H1 (cell line): ENCODE measurements at regions not wholly inside any gene's neighbourhood (a gene's known extent, or its start where the extent isn't known, plus 50 kb on each side); places are given as distances from the start of the nearest gene placed in this dataset.

Experiments used
- CTCF ChIA-PET: fragments of 300-600 bp; sonication (Branson Sonifier 250); formaldehyde crosslinking; loops from one replicate; lab custom pipeline; 2021; ENCODE audit not compliant: partially characterized antibody; lab: Charles Lee
- POLR2A ChIA-PET: fragments of 300-600 bp; sonication (Branson Sonifier 250); formaldehyde crosslinking; loops from one replicate; lab custom pipeline; 2021; ENCODE audit warnings: inconsistent platforms; ENCODE audit not compliant: partially characterized antibody; lab: Charles Lee
- DNase-seq, 2 experiments: peaks; one replicate each; pipeline versions ENCODE4 v3.0.0 to v3.0.0-alpha.2; 2010 to 2022; ENCODE audit warnings: low spot score in 2 of 2, low read depth in 1 of 2, mixed read lengths in 1 of 2
- FAIRE-seq: peaks from 2 replicates; lab custom pipeline; 2011; peaks lifted over from hg19 to GRCh38; lab: Jason Lieb, UNC
- H2AFZ ChIP-seq: 2 replicates; pipeline ENCODE4 v1.8.1; 2012; ENCODE audit warnings: low read length, inconsistent platforms
- H2AK5ac ChIP-seq: 2 replicates; pipeline ENCODE4 v1.6.1; 2013; ENCODE audit warnings: low read depth, low read length
- H2BK120ac ChIP-seq: replicated peaks from 2 replicates; pipeline ENCODE3; 2013; ENCODE audit warnings: low read depth, low read length, inconsistent platforms
- H2BK12ac ChIP-seq: 2 replicates; pipeline ENCODE4 v1.6.1; 2013; ENCODE audit warnings: low read depth, low read length
- H2BK15ac ChIP-seq: 2 replicates; pipeline ENCODE4 v1.6.1; 2013; ENCODE audit warnings: low read length
- H2BK20ac ChIP-seq: 2 replicates; pipeline ENCODE4 v1.6.1; 2013; ENCODE audit warnings: low read length
- H2BK5ac ChIP-seq: 2 replicates; pipeline ENCODE4 v1.6.1; 2013; ENCODE audit warnings: low read depth, low read length
- H3K14ac ChIP-seq: 2 replicates; pipeline ENCODE4 v1.6.1; 2013; ENCODE audit warnings: inconsistent platforms; ENCODE audit not compliant: insufficient read length
- H3K18ac ChIP-seq: 2 replicates; pipeline ENCODE4 v1.6.1; 2013; ENCODE audit warnings: low read length; ENCODE audit errors: extremely low read depth
- H3K23ac ChIP-seq: 2 replicates; pipeline ENCODE4 v1.6.1; 2013; ENCODE audit warnings: inconsistent platforms; ENCODE audit not compliant: insufficient read length
- H3K23me2 ChIP-seq: 2 replicates; pipeline ENCODE4 v1.6.1; 2013; ENCODE audit warnings: low read depth, low read length
- H3K27ac ChIP-seq: 2 replicates; pipeline ENCODE4 v1.6.1; 2011; ENCODE audit warnings: low read depth, low read length, inconsistent platforms
- H3K27me3 ChIP-seq, 4 experiments: replicated peaks in 1 of 4; 1 replicate in 1 of 4; 2 replicates in 3 of 4; pipeline versions ENCODE4 v1.6.1 to v1.8.1; 2011 to 2013; ENCODE audit warnings: low read length in 3 of 4, mild to moderate bottlenecking in 3 of 4, inconsistent platforms in 2 of 4, mixed read lengths in 2 of 4, moderate library complexity in 1 of 4; ENCODE audit not compliant: control insufficient read depth in 3 of 4, insufficient read depth in 3 of 4; ENCODE audit errors: extremely low read depth in 1 of 4
- H3K36me3 ChIP-seq, 4 experiments: 2 replicates each; pipeline versions ENCODE4 v1.6.1 to v1.8.1; 2011 to 2013; ENCODE audit warnings: mild to moderate bottlenecking in 4 of 4, low read length in 3 of 4, moderate library complexity in 2 of 4, control low read depth in 1 of 4, inconsistent platforms in 1 of 4; ENCODE audit not compliant: insufficient read depth in 4 of 4, control insufficient read depth in 2 of 4
- H3K4ac ChIP-seq: replicated peaks from 2 replicates; pipeline ENCODE3; 2013; ENCODE audit warnings: low read length, low read depth, mixed read lengths, inconsistent platforms; ENCODE audit not compliant: insufficient read length
- H3K4me1 ChIP-seq, 4 experiments: replicated peaks in 1 of 4; 1 replicate in 1 of 4; 2 replicates in 3 of 4; pipeline versions ENCODE4 v1.6.1 to v1.8.1; 2011 to 2013; ENCODE audit warnings: low read length in 3 of 4, inconsistent platforms in 2 of 4, mixed read lengths in 1 of 4; ENCODE audit not compliant: insufficient read depth in 4 of 4, control insufficient read depth in 3 of 4
- H3K4me2 ChIP-seq, 2 experiments: 2 replicates each; pipeline versions ENCODE4 v1.6.1 to v1.8.1; 2011 to 2013; ENCODE audit warnings: low read depth in 2 of 2, low read length in 2 of 2, control low read depth in 1 of 2, inconsistent platforms in 1 of 2, mild to moderate bottlenecking in 1 of 2; ENCODE audit not compliant: insufficient read depth in 1 of 2
- H3K4me3 ChIP-seq, 4 experiments: fragments of 200-600, 300-600 bp in 1 of 4; sonication (generic), shearing (Covaris generic), sonication (Bioruptor Twin) in 1 of 4; 2 replicates each; pipeline versions ENCODE4 v1.5.1 to v1.8.1; 2011 to 2016; ENCODE audit warnings: low read length in 4 of 4, low read depth in 3 of 4, control low read depth in 2 of 4, inconsistent platforms in 2 of 4, mild to moderate bottlenecking in 2 of 4, mixed read lengths in 1 of 4, moderate library complexity in 1 of 4; ENCODE audit not compliant: insufficient read depth in 2 of 4; ENCODE audit errors: extremely low read depth in 1 of 4
- H3K56ac ChIP-seq: replicated peaks from 2 replicates; pipeline ENCODE3; 2013; ENCODE audit warnings: low read depth, mild to moderate bottlenecking, mixed read lengths, low read length, inconsistent platforms; ENCODE audit not compliant: insufficient read length
- H3K79me1 ChIP-seq: 2 replicates; pipeline ENCODE4 v1.6.1; 2013; ENCODE audit warnings: low read depth, low read length, control low read depth
- H3K79me2 ChIP-seq, 2 experiments: 2 replicates each; pipeline versions ENCODE4 v1.6.1 to v1.8.1; 2012 to 2013; ENCODE audit warnings: low read length in 2 of 2, mild to moderate bottlenecking in 2 of 2, inconsistent platforms in 1 of 2; ENCODE audit not compliant: insufficient read depth in 2 of 2, control insufficient read depth in 1 of 2
- H3K9ac ChIP-seq, 4 experiments: replicated peaks in 1 of 4; 1 replicate in 1 of 4; 2 replicates in 3 of 4; pipeline versions ENCODE4 v1.6.1 to v1.8.1; 2011 to 2013; ENCODE audit warnings: low read depth in 3 of 4, low read length in 3 of 4, control low read depth in 2 of 4, mild to moderate bottlenecking in 2 of 4, moderate library complexity in 2 of 4, inconsistent platforms in 1 of 4; ENCODE audit errors: extremely low read depth in 1 of 4
- H3K9me3 ChIP-seq, 2 experiments: 2 replicates each; pipeline versions ENCODE4 v1.6.1 to v1.8.1; 2012 to 2013; ENCODE audit warnings: mild to moderate bottlenecking in 2 of 2, moderate library complexity in 2 of 2, control low read depth in 1 of 2, inconsistent platforms in 1 of 2, low read depth in 1 of 2, low read length in 1 of 2, mixed read lengths in 1 of 2; ENCODE audit not compliant: insufficient read depth in 2 of 2
- H4K20me1 ChIP-seq, 2 experiments: replicated peaks in 1 of 2; 2 replicates each; pipeline versions ENCODE3 to v1.8.1; 2011 to 2013; ENCODE audit warnings: inconsistent platforms in 2 of 2, low read length in 2 of 2, mild to moderate bottlenecking in 1 of 2; ENCODE audit not compliant: insufficient read depth in 2 of 2, control insufficient read depth in 1 of 2
- H4K5ac ChIP-seq: 2 replicates; pipeline ENCODE4 v1.6.1; 2013; ENCODE audit warnings: low read length, low read depth, mixed read lengths, inconsistent platforms; ENCODE audit not compliant: insufficient read length
- H4K8ac ChIP-seq: 2 replicates; pipeline ENCODE4 v1.8.0; 2013; ENCODE audit warnings: mild to moderate bottlenecking, moderate library complexity, low read length, inconsistent platforms; ENCODE audit not compliant: insufficient read depth; ENCODE audit errors: extremely low read depth
- H4K91ac ChIP-seq: replicated peaks from 2 replicates; pipeline ENCODE3; 2013; ENCODE audit warnings: low read length, mixed read lengths, inconsistent platforms; ENCODE audit not compliant: insufficient read length
- CEBPB ChIP-seq: IDR thresholded peaks from 2 replicates; pipeline ENCODE4 v1.6.1; 2012; ENCODE audit warnings: low read depth, low read length
- CHD2 ChIP-seq: IDR thresholded peaks from 2 replicates; pipeline ENCODE4 v1.6.1; 2012; ENCODE audit warnings: low read length, improper control_type of control experiment
- EP300 ChIP-seq, 2 experiments: IDR thresholded peaks; 1 replicate in 1 of 2; 2 replicates in 1 of 2; pipeline ENCODE4 v1.6.1; 2011 to 2012; ENCODE audit warnings: low read depth in 2 of 2, low read length in 2 of 2, mild to moderate bottlenecking in 2 of 2, borderline replicate concordance in 1 of 2, inconsistent platforms in 1 of 2, moderate library complexity in 1 of 2
- EZH2 ChIP-seq: fragments of 200-600 bp; sonication (generic); IDR thresholded peaks from 2 replicates; pipeline ENCODE4 v1.7.1; 2012; ENCODE audit warnings: low read depth, mild to moderate bottlenecking, moderate library complexity, low read length, inconsistent platforms; ENCODE audit not compliant: severe bottlenecking
- HDAC2 ChIP-seq, 2 experiments: fragments of 300-600 bp in 1 of 2; sonication (generic) in 1 of 2; IDR thresholded peaks; 2 replicates each; pipeline ENCODE4 v1.6.1; 2011 to 2012; ENCODE audit warnings: low read depth in 2 of 2, low read length in 2 of 2, mild to moderate bottlenecking in 2 of 2, moderate library complexity in 2 of 2, borderline replicate concordance in 1 of 2, inconsistent platforms in 1 of 2
- KDM1A ChIP-seq: fragments of 200-600, 300-600 bp; sonication (generic); IDR thresholded peaks from 2 replicates; pipeline ENCODE4 v1.7.1; 2016; ENCODE audit warnings: mild to moderate bottlenecking, low read length, borderline replicate concordance
- SIRT6 ChIP-seq: IDR thresholded peaks from one replicate; pipeline ENCODE4 v1.7.1; 2012; ENCODE audit warnings: low read length, inconsistent platforms
- TAF1 ChIP-seq: IDR thresholded peaks from 2 replicates; pipeline ENCODE4 v1.6.1; 2011; ENCODE audit warnings: mild to moderate bottlenecking, low read depth, low read length
- WGBS, 2 experiments: shearing (Covaris generic) in 1 of 2; methylation state at CpG; one replicate each; pipeline versions ENCODE4 v1.1.6 to v1.1.7; 2013 to 2015; ENCODE audit warnings: low lambda C conversion rate in 2 of 2, mixed read lengths in 2 of 2, inconsistent platforms in 1 of 2, low coverage in 1 of 2, missing lambda C conversion rate in 1 of 2; ENCODE audit not compliant: insufficient replicate concordance in 2 of 2, insufficient coverage in 1 of 2, insufficient read length in 1 of 2; ENCODE audit errors: extremely low coverage in 1 of 2, missing lambda C conversion rate in 1 of 2; 5-methylcytosine and 5-hydroxymethylcytosine counted together
- TF ChIP-seq, protein P1 (sequence below): IDR thresholded peaks from 2 replicates; pipeline ENCODE4 v1.6.1; 2012; ENCODE audit warnings: inconsistent platforms

DNA sequence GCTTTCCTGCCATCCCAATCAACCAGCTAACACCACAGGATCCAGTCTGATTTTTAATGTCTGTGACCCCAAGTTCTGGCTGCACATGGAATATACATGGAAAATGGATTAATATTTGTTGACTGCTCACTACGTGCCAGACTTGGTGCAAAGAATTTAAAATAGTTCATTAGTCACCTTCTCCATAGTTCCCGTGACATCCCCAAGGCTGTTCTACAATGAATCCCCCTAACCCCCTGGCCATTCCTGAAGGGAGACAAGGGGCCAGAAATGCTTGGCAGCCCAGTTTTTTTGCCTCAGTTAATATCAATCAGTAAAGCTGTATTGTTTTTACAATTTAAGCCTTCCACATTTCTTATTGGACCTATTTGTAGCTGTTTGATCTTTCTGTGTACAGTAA, 71.0 kb upstream of the ST3GAL5 start:
- H3K79me1 ChIP-seq = no peaks in the 10 kb centered on the region
- H3K23ac ChIP-seq = no peak overlapping the region
- no peak overlapping the region for H3K4me2 ChIP-seq
- H3K27me3 ChIP-seq = no peaks in the 10 kb centered on the region
- ChIA-PET POLR2A (no interaction called here), CTCF (interaction anchor here (0.8 to 1.6 kb wide), 4 partner anchors 18 to 146 kb away, joined by 3 to 4 read pairs (median 3); no protein-coding TSS in a partner anchor)
- no peak overlapping the region for H3K56ac ChIP-seq
- H3K23me2 ChIP-seq = no peaks in the 10 kb centered on the region
- no peak overlapping the region for H3K9ac ChIP-seq
- H2BK15ac ChIP-seq = no peak overlapping the region
- peaks cover 0 to 7% (median 5%) of the 10 kb centered on the region in 4 experiments; a peak in 3 of 7 replicates for H3K4me1 ChIP-seq
- no peak overlapping the region for H2AFZ ChIP-seq
- H3K79me2 ChIP-seq = no peaks in the 10 kb centered on the region
- H4K8ac ChIP-seq = no peak overlapping the region
- 97% methylated on average over 2 of the region's 2 CpGs; no CpG with 5 or more reads in 1 of the 2 experiments for WGBS, 2 experiments
- H3K4ac ChIP-seq = no peak overlapping the region
- H4K20me1 ChIP-seq = no peaks in the 10 kb centered on the region
- no peaks in the 10 kb centered on the region for H3K36me3 ChIP-seq
- no peak for DNase-seq
- no peak overlapping the region for H3K4me3 ChIP-seq
- no peak overlapping the region for H3K14ac ChIP-seq
- no peak overlapping the region for H2BK5ac ChIP-seq
- no peak overlapping the region for H2AK5ac ChIP-seq
- no peak overlapping the region for H2BK120ac ChIP-seq
- no peak overlapping the region for H3K27ac ChIP-seq
- no peak overlapping the region for H4K91ac ChIP-seq
- H2BK12ac ChIP-seq = no peak overlapping the region
- no peak overlapping the region for H3K18ac ChIP-seq
- peaks cover 14 to 29% of the 10 kb centered on the region in 2 experiments for H3K9me3 ChIP-seq
- H4K5ac ChIP-seq = no peak overlapping the region
- no peak overlapping the region for H2BK20ac ChIP-seq
- FAIRE-seq = no peak
- TF ChIP-seq HDAC2 (IDR thresholded peaks at IDR 0.05; ENCODE audit: borderline replicate concordance in 1 of 2, low read depth in 2 of 2, low read length in 2 of 2) (no peak), CHD2 (no peak), CEBPB (no peak), EP300 (IDR thresholded peaks at IDR 0.05; ENCODE audit: borderline replicate concordance in 1 of 2, low read depth in 2 of 2, low read length in 2 of 2) (no peak), EZH2 (no peak), KDM1A (no peak), SIRT6 (no peak), TAF1 (no peak)
- TF ChIP-seq, protein P1, sequence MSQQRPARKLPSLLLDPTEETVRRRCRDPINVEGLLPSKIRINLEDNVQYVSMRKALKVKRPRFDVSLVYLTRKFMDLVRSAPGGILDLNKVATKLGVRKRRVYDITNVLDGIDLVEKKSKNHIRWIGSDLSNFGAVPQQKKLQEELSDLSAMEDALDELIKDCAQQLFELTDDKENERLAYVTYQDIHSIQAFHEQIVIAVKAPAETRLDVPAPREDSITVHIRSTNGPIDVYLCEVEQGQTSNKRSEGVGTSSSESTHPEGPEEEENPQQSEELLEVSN = no peak
